ENCODE measurements at regions not wholly inside any gene's neighbourhood (a gene's known extent, or its start where the extent isn't known, plus 50 kb on each side); places are given as distances from the start of the nearest gene placed in this dataset.
A peak's percentile ranks its signal among the peaks of the same experiment; 100 is the strongest.

DNA sequence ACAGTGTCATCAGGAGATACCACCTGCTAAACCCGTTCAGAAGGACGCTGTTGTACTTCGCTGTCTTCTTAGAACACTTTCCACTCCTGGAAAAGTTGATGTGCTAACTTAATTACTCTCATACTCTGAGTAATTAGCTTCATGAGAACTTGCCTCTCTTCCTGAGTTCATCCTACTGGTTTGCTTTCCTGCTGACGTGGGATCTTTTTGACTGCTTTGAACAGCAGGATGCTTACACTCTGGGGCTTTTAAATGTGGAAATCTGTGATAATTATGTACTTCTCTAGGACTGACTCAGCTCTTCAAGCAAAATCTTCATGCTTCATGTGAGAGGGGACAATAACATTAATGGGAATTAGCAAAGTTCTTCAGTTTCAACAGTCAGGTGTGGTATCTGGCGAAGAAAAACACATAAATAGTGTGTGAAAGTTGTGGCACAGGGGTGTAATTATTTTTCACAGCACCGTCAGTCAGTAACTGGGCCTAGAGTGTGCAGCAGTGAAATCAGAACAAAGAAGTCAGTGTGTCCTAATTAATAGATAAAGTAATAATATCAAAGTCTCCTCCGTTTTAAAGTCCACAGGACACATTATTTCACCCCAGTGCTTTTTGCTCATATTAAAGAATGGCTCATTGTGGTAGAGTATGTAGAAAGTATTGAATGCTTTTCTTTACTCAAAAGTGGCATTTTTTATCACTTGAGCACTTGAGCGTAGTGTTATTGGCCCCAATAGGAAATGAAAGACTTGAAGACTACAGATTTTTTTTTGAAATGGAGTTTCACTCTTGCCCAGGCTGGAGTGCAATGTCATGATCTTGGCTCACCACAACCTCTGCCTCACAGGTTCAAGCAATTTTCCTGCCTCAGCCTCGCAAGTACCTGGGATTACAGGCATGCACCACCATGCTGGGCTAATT, 140.9 kb upstream of the DMRT1 start:
- ATAC-seq (replicated peaks in 1 of 4) (no peak), DNase-seq (no peak)
- no peak overlapping the region for H3K27ac ChIP-seq (ENCODE audit: low read length)
- H3K4me1 ChIP-seq (ENCODE audit: control insufficient read depth in 1 of 2, extremely low read depth in 1 of 2, insufficient read depth in 2 of 2, low read length in 2 of 2): no peaks in the 10 kb centered on the region
- 73% methylated on average over 5 of the region's 9 CpGs for WGBS (ENCODE audit: insufficient coverage)
- H3K9me3 ChIP-seq: no peaks in the 10 kb centered on the region
- H3K27ac Mint-ChIP-seq: no peak overlapping the region
- no peaks in the 10 kb centered on the region for H3K36me3 ChIP-seq (ENCODE audit: control insufficient read depth in 2 of 2, extremely low read depth in 1 of 2, insufficient read depth in 1 of 2, low read length in 1 of 2)
- H3K27me3 ChIP-seq (replicated peaks in 1 of 2; ENCODE audit: control insufficient read depth in 2 of 2, extremely low read depth in 1 of 2, insufficient read depth in 2 of 2, low read length in 1 of 2): peaks cover 0 to 10% of the 10 kb centered on the region in 2 experiments
- peaks cover 0 to under 1% of the 10 kb centered on the region in 2 donors for H3K27me3 Mint-ChIP-seq
- no peak overlapping the region for H3K4me3 ChIP-seq (ENCODE audit: control insufficient read depth in 1 of 2, extremely low read depth in 1 of 2, low read length in 1 of 2)
- H3K9me3 Mint-ChIP-seq: no peaks in the 10 kb centered on the region
- peaks cover 0 to 3% (median under 1%) of the 10 kb centered on the region in 3 donors for H3K4me1 Mint-ChIP-seq
- ChIA-PET CTCF (no interaction called here), POLR2A (no interaction called here)
- peaks cover 4% of the 10 kb centered on the region for H3K36me3 Mint-ChIP-seq
- H3K4me3 Mint-ChIP-seq: no peak overlapping the region

GRCh38 chr9:703392-703791, 138.1 kb upstream of the DMRT1 start:
- Mint-ChIP-seq H3K4me1 (peaks cover 12 to 18% (median 15%) of the 10 kb centered on the region in 3 donors), H3K4me3 (no peak overlapping the region), H3K9me3 (no peaks in the 10 kb centered on the region), H3K27ac (no peak overlapping the region), H3K27me3 (peaks cover 6 to 11% of the 10 kb centered on the region in 2 donors), H3K36me3 (peaks cover under 1% of the 10 kb centered on the region)
- H3K36me3 ChIP-seq (ENCODE audit: control insufficient read depth in 2 of 2, extremely low read depth in 1 of 2, insufficient read depth in 1 of 2, low read length in 1 of 2): no peaks in the 10 kb centered on the region
- DNase-seq (no peak), ATAC-seq (replicated peaks in 1 of 4) (no peak)
- CTCF ChIA-PET: no interaction called here
- peaks cover 0 to 22% of the 10 kb centered on the region in 2 experiments for H3K27me3 ChIP-seq (replicated peaks in 1 of 2; ENCODE audit: control insufficient read depth in 2 of 2, extremely low read depth in 1 of 2, insufficient read depth in 2 of 2, low read length in 1 of 2)
- POLR2A ChIA-PET: no interaction called here
- peaks cover 0 to 5% of the 10 kb centered on the region in 2 experiments for H3K4me1 ChIP-seq (ENCODE audit: control insufficient read depth in 1 of 2, extremely low read depth in 1 of 2, insufficient read depth in 2 of 2, low read length in 2 of 2)
- WGBS (ENCODE audit: insufficient coverage): no CpG with 5 or more reads among the region's 2 CpGs
- no peaks in the 10 kb centered on the region for H3K9me3 ChIP-seq
- H3K27ac ChIP-seq (ENCODE audit: low read length): no peak overlapping the region
- H3K4me3 ChIP-seq (ENCODE audit: control insufficient read depth in 1 of 2, extremely low read depth in 1 of 2, low read length in 1 of 2): no peak overlapping the region

- peaks cover 0 to 5% of the 10 kb centered on the region in 2 experiments for H3K4me1 ChIP-seq (ENCODE audit: control insufficient read depth in 1 of 2, extremely low read depth in 1 of 2, insufficient read depth in 2 of 2, low read length in 2 of 2)
- peaks cover 12 to 22% (median 15%) of the 10 kb centered on the region in 3 donors for H3K4me1 Mint-ChIP-seq
- no peaks in the 10 kb centered on the region for H3K9me3 ChIP-seq
- DNase-seq (no peak), ATAC-seq (replicated peaks in 1 of 4) (no peak)
- no peak overlapping the region for H3K27ac Mint-ChIP-seq
- H3K36me3 Mint-ChIP-seq: peaks cover 6% of the 10 kb centered on the region
- H3K4me3 Mint-ChIP-seq: peak overlapping the region; percentile 75 to 98 (median 84)
- peaks cover 8 to 11% of the 10 kb centered on the region in 2 donors for H3K27me3 Mint-ChIP-seq
- no peak overlapping the region for H3K4me3 ChIP-seq (ENCODE audit: control insufficient read depth in 1 of 2, extremely low read depth in 1 of 2, low read length in 1 of 2)
- ChIA-PET CTCF (no interaction called here), POLR2A (no interaction called here)
- no peak overlapping the region for H3K27ac ChIP-seq (ENCODE audit: low read length)
- H3K27me3 ChIP-seq (replicated peaks in 1 of 2; ENCODE audit: control insufficient read depth in 2 of 2, extremely low read depth in 1 of 2, insufficient read depth in 2 of 2, low read length in 1 of 2): peaks cover 0 to 23% of the 10 kb centered on the region in 2 experiments
- H3K9me3 Mint-ChIP-seq: no peaks in the 10 kb centered on the region
- no peaks in the 10 kb centered on the region for H3K36me3 ChIP-seq (ENCODE audit: control insufficient read depth in 2 of 2, extremely low read depth in 1 of 2, insufficient read depth in 1 of 2, low read length in 1 of 2)
- WGBS (ENCODE audit: insufficient coverage): no CpG with 5 or more reads among the region's 2 CpGs
Observed at GRCh38 chr9:706073-706472, 135.4 kb upstream of the DMRT1 start.

DNA sequence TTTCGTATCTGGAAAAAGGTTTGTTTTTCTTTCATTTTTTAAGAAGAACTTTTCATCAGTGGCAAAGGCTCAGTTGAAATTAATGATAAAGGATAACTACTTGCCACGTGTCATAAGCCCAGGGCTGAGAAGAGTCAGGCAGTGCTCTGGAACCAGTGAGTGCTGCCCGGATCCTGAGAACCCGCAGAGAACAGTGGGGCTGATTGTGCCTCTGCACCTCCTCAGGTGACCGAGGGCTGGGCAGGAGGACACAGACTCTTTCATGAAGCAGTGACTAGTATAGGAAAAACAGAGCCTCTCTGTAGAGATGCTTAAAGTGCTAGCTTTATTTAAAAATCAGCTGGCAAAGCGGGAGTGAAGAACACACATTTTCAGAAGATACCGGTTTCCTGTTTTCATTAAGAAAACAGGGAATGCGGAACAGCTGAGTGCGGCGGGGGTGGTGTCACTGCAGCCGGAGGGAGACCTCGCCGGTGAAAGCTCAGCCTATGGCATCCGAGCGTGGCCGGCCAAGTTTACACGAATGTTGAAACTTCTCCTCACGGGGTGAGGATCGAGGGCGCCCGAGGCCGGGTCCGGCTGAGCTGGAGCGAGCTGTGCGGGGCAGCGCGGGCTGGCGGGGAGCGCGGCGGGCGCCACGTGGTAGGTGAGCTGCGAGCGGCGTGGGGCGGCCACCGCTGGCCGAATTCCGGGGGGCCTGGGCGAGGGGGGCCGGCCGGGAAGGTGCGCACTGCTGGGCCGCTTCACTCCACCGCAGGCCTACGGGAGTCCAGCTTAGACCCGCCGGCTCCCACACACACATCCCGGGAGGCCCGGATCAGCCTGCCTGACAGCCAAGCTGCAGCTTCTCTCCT, 134.7 kb upstream of the DMRT1 start:
- peaks cover 12% of the 10 kb centered on the region for H3K36me3 Mint-ChIP-seq
- H3K4me3 Mint-ChIP-seq: peak overlapping the region; percentile 75 to 98 (median 84)
- H3K4me1 Mint-ChIP-seq: peaks cover 12 to 22% (median 15%) of the 10 kb centered on the region in 3 donors
- no peaks in the 10 kb centered on the region for H3K9me3 Mint-ChIP-seq
- Histone ChIP-seq H3K27ac (ENCODE audit: low read length) (no peak overlapping the region), H3K4me3 (ENCODE audit: control insufficient read depth in 1 of 2, extremely low read depth in 1 of 2, low read length in 1 of 2) (peak overlapping the region; percentile 33 to 68), H3K27me3 (replicated peaks in 1 of 2; ENCODE audit: control insufficient read depth in 2 of 2, extremely low read depth in 1 of 2, insufficient read depth in 2 of 2, low read length in 1 of 2) (peaks cover 0 to 25% of the 10 kb centered on the region in 2 experiments), H3K4me1 (ENCODE audit: control insufficient read depth in 1 of 2, extremely low read depth in 1 of 2, insufficient read depth in 2 of 2, low read length in 2 of 2) (peaks cover 0 to 5% of the 10 kb centered on the region in 2 experiments), H3K36me3 (ENCODE audit: control insufficient read depth in 2 of 2, extremely low read depth in 1 of 2, insufficient read depth in 1 of 2, low read length in 1 of 2) (no peaks in the 10 kb centered on the region), H3K9me3 (no peaks in the 10 kb centered on the region)
- CTCF ChIA-PET: no interaction called here
- H3K27ac Mint-ChIP-seq: no peak overlapping the region
- peaks cover 8 to 11% of the 10 kb centered on the region in 2 donors for H3K27me3 Mint-ChIP-seq
- ATAC-seq (replicated peaks in 1 of 4) (peak; percentile 72 to 88 (median 78)), DNase-seq (peak in 16 of 35 experiments; percentile 0 to 24 (median 5))
- WGBS (ENCODE audit: insufficient coverage): 4% methylated on average over 38 of the region's 51 CpGs
- POLR2A ChIA-PET: no interaction called here

DNA sequence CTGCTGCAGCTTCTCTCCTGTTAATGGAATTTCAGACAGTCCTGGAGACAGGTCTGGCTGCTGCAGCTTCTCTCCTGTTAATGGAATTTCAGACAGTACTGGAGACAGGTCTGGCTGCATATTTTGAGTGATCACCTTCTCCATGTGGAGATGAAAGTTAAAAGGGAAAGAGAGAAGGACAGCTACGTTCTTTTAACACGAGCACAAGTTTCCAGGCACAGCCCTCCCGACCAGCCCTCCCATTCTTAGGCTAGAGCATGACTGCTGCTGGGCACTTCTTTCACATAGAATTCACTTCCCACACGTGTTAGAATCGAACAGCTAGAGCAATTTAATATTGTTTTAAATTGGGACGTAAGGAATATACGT, 133.3 kb upstream of the DMRT1 start:
- H3K9me3 ChIP-seq: no peaks in the 10 kb centered on the region

More for the DNA sequence above, 133.3 kb upstream of the DMRT1 start:
- ChIA-PET POLR2A (no interaction called here), CTCF (no interaction called here)
- Histone ChIP-seq H3K27me3 (replicated peaks in 1 of 2; ENCODE audit: control insufficient read depth in 2 of 2, extremely low read depth in 1 of 2, insufficient read depth in 2 of 2, low read length in 1 of 2) (peaks cover 0 to 25% of the 10 kb centered on the region in 2 experiments), H3K4me1 (ENCODE audit: control insufficient read depth in 1 of 2, extremely low read depth in 1 of 2, insufficient read depth in 2 of 2, low read length in 2 of 2) (peaks cover 0 to 5% of the 10 kb centered on the region in 2 experiments), H3K27ac (ENCODE audit: low read length) (no peak overlapping the region), H3K36me3 (ENCODE audit: control insufficient read depth in 2 of 2, extremely low read depth in 1 of 2, insufficient read depth in 1 of 2, low read length in 1 of 2) (no peaks in the 10 kb centered on the region), H3K4me3 (ENCODE audit: control insufficient read depth in 1 of 2, extremely low read depth in 1 of 2, low read length in 1 of 2) (no peak overlapping the region)
- WGBS (ENCODE audit: insufficient coverage): no CpG with 5 or more reads among the region's 7 CpGs
- Mint-ChIP-seq H3K27ac (no peak overlapping the region), H3K9me3 (no peaks in the 10 kb centered on the region), H3K36me3 (peaks cover 25% of the 10 kb centered on the region), H3K4me1 (peaks cover 12 to 22% (median 15%) of the 10 kb centered on the region in 3 donors), H3K4me3 (peak overlapping the region in 1 of 3 donors; percentile 6), H3K27me3 (peaks cover 8 to 11% of the 10 kb centered on the region in 2 donors)
- no peak for ATAC-seq (replicated peaks in 1 of 4)
- no peak for DNase-seq
